Gastroesophageal sphincter (tissue), 3 donors: ENCODE measurements at regions not wholly inside any gene's neighbourhood (a gene's known extent, or its start where the extent isn't known, plus 50 kb on each side); places are given as distances from the start of the nearest gene placed in this dataset.

Experiments used
- POLR2AphosphoS5 ChIP-seq: sonication (generic); formaldehyde crosslinking; IDR thresholded peaks from one replicate; pipeline ENCODE4 v1.6.1; 2017; ENCODE audit warnings: antibody characterized with exemption
- TF ChIP-seq, protein P1 (sequence below), 4 experiments: fragments of 200-600 bp in 2 of 4; fragments of 450-650 bp in 2 of 4; sonication (generic) in 1 of 4; IDR thresholded peaks; one replicate each; pipeline ENCODE4 v1.5.1; 2017 to 2019; ENCODE audit warnings: antibody characterized with exemption in 4 of 4, mild to moderate bottlenecking in 2 of 4, moderate library complexity in 2 of 4

DNA sequence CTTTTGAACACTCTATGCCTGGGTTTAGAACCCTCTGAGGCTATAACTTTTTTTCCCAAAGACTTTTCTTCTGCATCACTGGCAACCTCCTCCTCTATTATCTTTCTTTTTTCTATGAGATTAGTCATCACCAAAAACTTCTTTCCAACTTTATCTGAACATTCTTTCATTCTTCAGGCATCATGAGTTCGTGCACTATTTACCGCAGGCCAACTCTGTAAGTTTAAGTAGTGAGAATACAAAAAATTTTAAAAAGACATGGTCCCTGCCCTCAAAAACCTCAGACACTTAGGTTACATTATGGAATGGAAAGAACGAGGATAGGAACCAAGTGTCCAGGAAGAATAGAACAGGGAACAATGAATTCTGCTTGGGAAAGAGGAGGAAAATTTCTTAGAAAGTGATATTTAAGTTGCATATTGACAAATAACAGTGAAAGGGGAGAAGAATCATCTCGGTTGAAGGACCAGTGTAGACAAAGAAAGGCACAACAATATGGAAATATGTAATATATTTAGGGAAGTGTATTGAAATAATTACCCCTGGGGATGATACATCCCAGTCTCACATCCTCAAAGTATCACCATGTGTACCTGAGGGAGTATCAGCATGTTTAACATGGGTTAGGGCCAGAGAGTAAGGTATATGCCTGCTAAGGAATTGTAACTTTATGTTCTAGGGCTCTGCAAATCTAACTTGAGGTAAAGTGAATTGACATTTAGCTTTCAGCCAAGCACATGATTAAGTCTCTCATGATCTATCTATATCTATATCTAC, 196.5 kb upstream of the NREP start:
- TF ChIP-seq, protein P1, sequence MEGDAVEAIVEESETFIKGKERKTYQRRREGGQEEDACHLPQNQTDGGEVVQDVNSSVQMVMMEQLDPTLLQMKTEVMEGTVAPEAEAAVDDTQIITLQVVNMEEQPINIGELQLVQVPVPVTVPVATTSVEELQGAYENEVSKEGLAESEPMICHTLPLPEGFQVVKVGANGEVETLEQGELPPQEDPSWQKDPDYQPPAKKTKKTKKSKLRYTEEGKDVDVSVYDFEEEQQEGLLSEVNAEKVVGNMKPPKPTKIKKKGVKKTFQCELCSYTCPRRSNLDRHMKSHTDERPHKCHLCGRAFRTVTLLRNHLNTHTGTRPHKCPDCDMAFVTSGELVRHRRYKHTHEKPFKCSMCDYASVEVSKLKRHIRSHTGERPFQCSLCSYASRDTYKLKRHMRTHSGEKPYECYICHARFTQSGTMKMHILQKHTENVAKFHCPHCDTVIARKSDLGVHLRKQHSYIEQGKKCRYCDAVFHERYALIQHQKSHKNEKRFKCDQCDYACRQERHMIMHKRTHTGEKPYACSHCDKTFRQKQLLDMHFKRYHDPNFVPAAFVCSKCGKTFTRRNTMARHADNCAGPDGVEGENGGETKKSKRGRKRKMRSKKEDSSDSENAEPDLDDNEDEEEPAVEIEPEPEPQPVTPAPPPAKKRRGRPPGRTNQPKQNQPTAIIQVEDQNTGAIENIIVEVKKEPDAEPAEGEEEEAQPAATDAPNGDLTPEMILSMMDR (IDR thresholded peaks at IDR 0.05): no peak
- no peak for TF ChIP-seq POLR2AphosphoS5
